OCI-LY3 (cell line): ENCODE measurements at regions not wholly inside any gene's neighbourhood (a gene's known extent, or its start where the extent isn't known, plus 50 kb on each side); places are given as distances from the start of the nearest gene placed in this dataset.
"Not testable (repeated sequence)": the region's sequence is repeated elsewhere in the genome, so short reads cannot be mapped to it uniquely, and the experiment has no call there.

Source experiments
- CTCF ChIP-seq: fragments of 200-600, 300-600 bp; sonication (generic); IDR thresholded peaks from 2 replicates; pipeline ENCODE4 v1.5.1; 2014; ENCODE audit warnings: antibody characterized with exemption, low read length, low read depth
- EZH2phosphoT487 ChIP-seq: fragments of 200-600 bp; shearing (Covaris generic); IDR thresholded peaks from 2 replicates; pipeline ENCODE4 v1.6.1; 2018; ENCODE audit warnings: antibody characterized with exemption, mixed run types, low read depth

- not testable (repeated sequence) for TF ChIP-seq CTCF, EZH2phosphoT487
Measured at GRCh38 chr20:59490196-59491004, 113.9 kb upstream of the PHACTR3 start.
